HCT116 (cell line): ENCODE measurements at regions not wholly inside any gene's neighbourhood (a gene's known extent, or its start where the extent isn't known, plus 50 kb on each side); places are given as distances from the start of the nearest gene placed in this dataset.

Experiments
- ATF3 ChIP-seq: IDR thresholded peaks from 2 replicates; pipeline ENCODE4 v1.6.1; 2012
- CEBPB ChIP-seq: IDR thresholded peaks from 2 replicates; pipeline ENCODE4 v1.6.1; 2012; ENCODE audit warnings: low read depth
- CTCF ChIP-seq, 3 experiments: fragments of 200-600 bp in 1 of 3; sonication (generic) in 1 of 3; IDR thresholded peaks in 2 of 3; conservative IDR thresholded peaks in 1 of 3; 2 replicates each; pipeline ENCODE4 v1.5.1; 2012 to 2017; ENCODE audit warnings: low read depth in 2 of 3, low read length in 2 of 3, antibody characterized with exemption in 1 of 3, borderline replicate concordance in 1 of 3, control low read depth in 1 of 3, mild to moderate bottlenecking in 1 of 3, mixed read lengths in 1 of 3, mixed run types in 1 of 3, moderate library complexity in 1 of 3; ENCODE audit not compliant: insufficient read depth in 1 of 3
- EZH2 ChIP-seq: fragments of 200-600 bp; sonication (generic); IDR thresholded peaks from 2 replicates; pipeline ENCODE4 v1.6.1; 2017; ENCODE audit warnings: antibody characterized with exemption, mixed run types
- EZH2phosphoT487 ChIP-seq: fragments of 200-600 bp; IDR thresholded peaks from 2 replicates; pipeline ENCODE4 v1.6.1; 2018; ENCODE audit warnings: antibody characterized with exemption, borderline replicate concordance
- JUND ChIP-seq: IDR thresholded peaks from 2 replicates; pipeline ENCODE4 v1.6.1; 2012
- POLR2A ChIP-seq: IDR thresholded peaks from 2 replicates; pipeline ENCODE4 v1.7.0; 2011; ENCODE audit warnings: borderline replicate concordance; ENCODE audit not compliant: insufficient read depth, insufficient read length; ENCODE audit errors: extremely low read depth
- POLR2AphosphoS5 ChIP-seq: IDR thresholded peaks from 2 replicates; pipeline ENCODE4 v1.6.1; 2011; ENCODE audit warnings: mild to moderate bottlenecking, low read depth, low read length, moderate library complexity
- SIN3A ChIP-seq: IDR thresholded peaks from 2 replicates; pipeline ENCODE4 v1.6.1; 2012; ENCODE audit warnings: low read depth
- TCF7L2 ChIP-seq: IDR thresholded peaks from 2 replicates; pipeline ENCODE4 v1.7.0; 2011; ENCODE audit warnings: borderline replicate concordance, inconsistent platforms; ENCODE audit not compliant: insufficient read depth, insufficient read length; ENCODE audit errors: extremely low read depth
- YY1 ChIP-seq: IDR thresholded peaks from 2 replicates; pipeline ENCODE4 v1.6.1; 2011; ENCODE audit warnings: low read length, low read depth, moderate library complexity, mild to moderate bottlenecking; ENCODE audit not compliant: insufficient replicate concordance; ENCODE audit errors: extremely low read depth
- ZNF274 ChIP-seq: fragments of 200-500 bp; sonication (Bioruptor generic); IDR thresholded peaks from 2 replicates; pipeline ENCODE4 v1.6.1; 2014; ENCODE audit warnings: mild to moderate bottlenecking, low read depth, low read length, inconsistent platforms
- TF ChIP-seq, protein P1 (sequence below): IDR thresholded peaks from 2 replicates; pipeline ENCODE4 v1.6.1; 2012; ENCODE audit warnings: low read depth

- TF ChIP-seq CTCF (IDR thresholded peaks at IDR 0.05 in 2 of 3, conservative IDR thresholded peaks at IDR 0.05 in 1 of 3; ENCODE audit: borderline replicate concordance in 1 of 3, insufficient read depth in 1 of 3, low read depth in 2 of 3, low read length in 2 of 3) (no peak), EZH2 (no peak), POLR2AphosphoS5 (no peak), TCF7L2 (no peak), POLR2A (no peak), YY1 (no peak), ATF3 (no peak), SIN3A (no peak), EZH2phosphoT487 (no peak), CEBPB (no peak), JUND (no peak), ZNF274 (no peak)
- TF ChIP-seq, protein P1, sequence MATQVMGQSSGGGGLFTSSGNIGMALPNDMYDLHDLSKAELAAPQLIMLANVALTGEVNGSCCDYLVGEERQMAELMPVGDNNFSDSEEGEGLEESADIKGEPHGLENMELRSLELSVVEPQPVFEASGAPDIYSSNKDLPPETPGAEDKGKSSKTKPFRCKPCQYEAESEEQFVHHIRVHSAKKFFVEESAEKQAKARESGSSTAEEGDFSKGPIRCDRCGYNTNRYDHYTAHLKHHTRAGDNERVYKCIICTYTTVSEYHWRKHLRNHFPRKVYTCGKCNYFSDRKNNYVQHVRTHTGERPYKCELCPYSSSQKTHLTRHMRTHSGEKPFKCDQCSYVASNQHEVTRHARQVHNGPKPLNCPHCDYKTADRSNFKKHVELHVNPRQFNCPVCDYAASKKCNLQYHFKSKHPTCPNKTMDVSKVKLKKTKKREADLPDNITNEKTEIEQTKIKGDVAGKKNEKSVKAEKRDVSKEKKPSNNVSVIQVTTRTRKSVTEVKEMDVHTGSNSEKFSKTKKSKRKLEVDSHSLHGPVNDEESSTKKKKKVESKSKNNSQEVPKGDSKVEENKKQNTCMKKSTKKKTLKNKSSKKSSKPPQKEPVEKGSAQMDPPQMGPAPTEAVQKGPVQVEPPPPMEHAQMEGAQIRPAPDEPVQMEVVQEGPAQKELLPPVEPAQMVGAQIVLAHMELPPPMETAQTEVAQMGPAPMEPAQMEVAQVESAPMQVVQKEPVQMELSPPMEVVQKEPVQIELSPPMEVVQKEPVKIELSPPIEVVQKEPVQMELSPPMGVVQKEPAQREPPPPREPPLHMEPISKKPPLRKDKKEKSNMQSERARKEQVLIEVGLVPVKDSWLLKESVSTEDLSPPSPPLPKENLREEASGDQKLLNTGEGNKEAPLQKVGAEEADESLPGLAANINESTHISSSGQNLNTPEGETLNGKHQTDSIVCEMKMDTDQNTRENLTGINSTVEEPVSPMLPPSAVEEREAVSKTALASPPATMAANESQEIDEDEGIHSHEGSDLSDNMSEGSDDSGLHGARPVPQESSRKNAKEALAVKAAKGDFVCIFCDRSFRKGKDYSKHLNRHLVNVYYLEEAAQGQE: no peak
Measured at GRCh38 chr6:40330301-40330721, 256.9 kb downstream of the LRFN2 start.
